Keratinocyte (primary cell): ENCODE measurements at regions not wholly inside any gene's neighbourhood (a gene's known extent, or its start where the extent isn't known, plus 50 kb on each side); places are given as distances from the start of the nearest gene placed in this dataset.

Experiments used
- CTCF ChIP-seq, 3 experiments: IDR thresholded peaks in 1 of 3; conservative IDR thresholded peaks in 1 of 3; optimal IDR thresholded peaks in 1 of 3; 2 replicates in 2 of 3; 3 replicates in 1 of 3; pipeline versions ENCODE3 to v1.5.1; 2011; ENCODE audit warnings: low read length in 3 of 3, mild to moderate bottlenecking in 3 of 3, moderate library complexity in 2 of 3, control low read depth in 1 of 3, inconsistent platforms in 1 of 3; ENCODE audit not compliant: insufficient read depth in 2 of 3; ENCODE audit errors: extremely low read depth in 1 of 3
- EZH2 ChIP-seq: IDR thresholded peaks from one replicate; pipeline ENCODE4 v1.6.1; 2012; ENCODE audit warnings: inconsistent platforms, mild to moderate bottlenecking, low read length, moderate library complexity

- no peak for TF ChIP-seq CTCF (optimal IDR thresholded peaks at IDR 0.05 in 1 of 3, IDR thresholded peaks at IDR 0.05 in 1 of 3, conservative IDR thresholded peaks at IDR 0.05 in 1 of 3; ENCODE audit: extremely low read depth in 1 of 3, insufficient read depth in 2 of 3, low read length in 3 of 3)
- no peak for TF ChIP-seq EZH2
These were observed 998.5 kb upstream of the CDH6 start for GRCh38 chr5:30195036-30195435.
